Kidney (tissue), 13 donors: ENCODE measurements at regions not wholly inside any gene's neighbourhood (a gene's known extent, or its start where the extent isn't known, plus 50 kb on each side); places are given as distances from the start of the nearest gene placed in this dataset.
"Not testable (repeated sequence)": the region's sequence is repeated elsewhere in the genome, so short reads cannot be mapped to it uniquely, and the experiment has no call there.

Experiments
- DNase-seq, 5 donors: peaks; one replicate each; pipeline ENCODE4 v3.0.0-alpha.2; 2013 to 2020
- FAIRE-seq: peaks from 2 replicates; lab custom pipeline; 2012; peaks lifted over from hg19 to GRCh38; lab: Jason Lieb, UNC
- H3K27ac ChIP-seq, 2 donors: one replicate each; pipeline ENCODE4 v1.7.0; 2013; ENCODE audit warnings: low read depth in 2 of 2, low read length in 2 of 2, inconsistent platforms in 1 of 2
- H3K27me3 ChIP-seq: one replicate; pipeline ENCODE4 v1.7.1; 2013; ENCODE audit warnings: low read length, inconsistent platforms; ENCODE audit not compliant: control insufficient read depth, insufficient read depth
- H3K36me3 ChIP-seq, 3 donors: one replicate each; pipeline versions ENCODE4 v1.7.0 to v1.7.1; 2013; ENCODE audit warnings: low read length in 3 of 3, control low read depth in 1 of 3, inconsistent platforms in 1 of 3; ENCODE audit not compliant: insufficient read depth in 3 of 3, control insufficient read depth in 2 of 3
- H3K4me1 ChIP-seq, 3 donors: one replicate each; pipeline versions ENCODE4 v1.7.0 to v1.7.1; 2013; ENCODE audit warnings: low read length in 3 of 3, inconsistent platforms in 1 of 3, low read depth in 1 of 3; ENCODE audit not compliant: control insufficient read depth in 2 of 3, insufficient read depth in 2 of 3
- H3K4me3 ChIP-seq, 3 donors: one replicate each; pipeline versions ENCODE4 v1.7.0 to v1.8.1; 2013; ENCODE audit warnings: low read length in 3 of 3, control low read depth in 1 of 3, inconsistent platforms in 1 of 3
- H3K9ac ChIP-seq, 3 donors: one replicate each; pipeline versions ENCODE4 v1.7.0 to v1.7.1; 2013; ENCODE audit warnings: low read length in 3 of 3, control low read depth in 1 of 3, inconsistent platforms in 1 of 3
- H3K9me3 ChIP-seq, 3 donors: one replicate each; pipeline versions ENCODE4 v1.7.0 to v1.7.1; 2013; ENCODE audit warnings: low read length in 3 of 3, control low read depth in 1 of 3, inconsistent platforms in 1 of 3; ENCODE audit not compliant: control insufficient read depth in 2 of 3, insufficient read depth in 1 of 3
- intact Hi-C: fragments of 100-400 bp; cut with DNase I; formaldehyde crosslinking; loops from one replicate; pipeline ENCODE4 v1.11.1; 2022
- TF ChIP-seq, protein P1 (sequence below): IDR thresholded peaks from 3 replicates; pipeline ENCODE4 v1.5.1; 2012; ENCODE audit warnings: mild to moderate bottlenecking, moderate library complexity, borderline replicate concordance; ENCODE audit not compliant: insufficient read depth; ENCODE audit errors: extremely low read depth
- donor health status: control.
- donor health status: control.
- donor health status: control.
- donor health status: control.
- donor health status: control.
- donor health status: DM: yes; HTN: yes; CAD: no.
- donor health status: Normal renal cell carcinoma (clear cell type).

DNA sequence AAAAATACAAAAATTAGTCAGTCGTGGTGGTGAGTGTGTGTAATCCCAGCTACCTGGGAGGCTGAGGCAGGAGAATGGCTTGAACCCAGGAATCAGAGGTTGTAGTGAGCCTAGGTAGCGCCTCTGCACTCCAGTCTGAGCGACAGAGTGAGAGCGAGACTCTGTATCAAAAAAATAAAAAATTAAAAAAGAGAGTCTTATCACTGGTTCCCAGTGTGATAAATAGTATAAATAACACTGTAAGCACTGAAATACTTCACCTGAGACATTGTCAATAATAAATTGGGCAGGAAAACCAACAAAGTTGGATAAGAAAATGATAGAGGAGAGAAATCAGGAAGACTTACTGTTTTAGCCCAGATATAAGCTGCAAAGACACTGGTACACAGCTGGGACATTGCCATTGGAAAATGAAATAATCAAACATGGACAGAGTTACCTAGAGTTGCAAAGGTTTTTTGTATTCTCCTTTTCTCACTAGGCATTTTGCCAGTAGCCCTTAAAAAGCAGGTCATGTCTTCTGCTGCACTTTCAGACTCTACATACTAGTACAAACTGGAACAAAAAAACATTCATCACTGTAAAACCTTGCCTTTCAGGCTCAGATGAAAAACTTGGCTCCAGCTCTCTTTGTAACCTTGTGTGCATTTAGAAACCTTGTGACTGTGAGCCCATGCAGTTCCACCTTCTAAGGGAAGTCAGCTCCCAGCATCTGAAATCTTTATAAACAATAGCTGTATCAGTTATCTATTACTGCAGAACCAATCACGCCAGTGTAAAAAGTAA is 55.0 kb upstream of the PPP1R2C start:
- no peaks in the 10 kb centered on the region for H3K9me3 ChIP-seq

DNA sequence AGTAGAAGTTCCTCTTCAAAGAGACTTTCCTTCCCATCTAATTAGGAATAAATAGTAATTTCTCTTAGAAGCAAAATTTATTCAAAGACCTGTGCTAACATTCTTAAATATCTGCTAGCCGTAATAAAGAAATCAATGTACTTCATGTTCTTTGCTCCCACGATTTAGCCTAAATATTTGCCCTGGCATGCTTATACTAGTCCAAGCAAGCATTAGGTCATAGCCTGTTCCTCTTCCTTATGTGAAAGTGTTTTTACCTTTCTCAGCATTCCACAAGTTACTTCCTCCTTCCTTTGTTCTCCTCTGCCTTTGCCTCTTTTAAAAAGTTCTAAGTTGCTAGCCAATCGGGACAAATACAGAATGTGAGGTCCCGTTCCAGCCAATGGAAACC is 55.6 kb upstream of the PPP1R2C start:
- H3K4me1 ChIP-seq, H3K9me3 ChIP-seq, H3K4me3 ChIP-seq, intact Hi-C loops, H3K27me3 ChIP-seq, H3K9ac ChIP-seq, H3K36me3 ChIP-seq, H3K27ac ChIP-seq, DNase-seq: not testable (repeated sequence)
- FAIRE-seq = peak; percentile 61

More for the DNA sequence above, 55.0 kb upstream of the PPP1R2C start:
- Histone ChIP-seq H3K27me3 (no peaks in the 10 kb centered on the region), H3K9ac (no peak overlapping the region), H3K27ac (no peak overlapping the region), H3K4me1 (no peaks in the 10 kb centered on the region), H3K36me3 (no peaks in the 10 kb centered on the region), H3K4me3 (no peak overlapping the region)
- intact Hi-C loops = no loop called here
- TF ChIP-seq, protein P1, sequence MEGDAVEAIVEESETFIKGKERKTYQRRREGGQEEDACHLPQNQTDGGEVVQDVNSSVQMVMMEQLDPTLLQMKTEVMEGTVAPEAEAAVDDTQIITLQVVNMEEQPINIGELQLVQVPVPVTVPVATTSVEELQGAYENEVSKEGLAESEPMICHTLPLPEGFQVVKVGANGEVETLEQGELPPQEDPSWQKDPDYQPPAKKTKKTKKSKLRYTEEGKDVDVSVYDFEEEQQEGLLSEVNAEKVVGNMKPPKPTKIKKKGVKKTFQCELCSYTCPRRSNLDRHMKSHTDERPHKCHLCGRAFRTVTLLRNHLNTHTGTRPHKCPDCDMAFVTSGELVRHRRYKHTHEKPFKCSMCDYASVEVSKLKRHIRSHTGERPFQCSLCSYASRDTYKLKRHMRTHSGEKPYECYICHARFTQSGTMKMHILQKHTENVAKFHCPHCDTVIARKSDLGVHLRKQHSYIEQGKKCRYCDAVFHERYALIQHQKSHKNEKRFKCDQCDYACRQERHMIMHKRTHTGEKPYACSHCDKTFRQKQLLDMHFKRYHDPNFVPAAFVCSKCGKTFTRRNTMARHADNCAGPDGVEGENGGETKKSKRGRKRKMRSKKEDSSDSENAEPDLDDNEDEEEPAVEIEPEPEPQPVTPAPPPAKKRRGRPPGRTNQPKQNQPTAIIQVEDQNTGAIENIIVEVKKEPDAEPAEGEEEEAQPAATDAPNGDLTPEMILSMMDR = no peak
- peak; percentile 69 for FAIRE-seq
- peak in 1 of 5 donors; percentile 15 for DNase-seq

DNA sequence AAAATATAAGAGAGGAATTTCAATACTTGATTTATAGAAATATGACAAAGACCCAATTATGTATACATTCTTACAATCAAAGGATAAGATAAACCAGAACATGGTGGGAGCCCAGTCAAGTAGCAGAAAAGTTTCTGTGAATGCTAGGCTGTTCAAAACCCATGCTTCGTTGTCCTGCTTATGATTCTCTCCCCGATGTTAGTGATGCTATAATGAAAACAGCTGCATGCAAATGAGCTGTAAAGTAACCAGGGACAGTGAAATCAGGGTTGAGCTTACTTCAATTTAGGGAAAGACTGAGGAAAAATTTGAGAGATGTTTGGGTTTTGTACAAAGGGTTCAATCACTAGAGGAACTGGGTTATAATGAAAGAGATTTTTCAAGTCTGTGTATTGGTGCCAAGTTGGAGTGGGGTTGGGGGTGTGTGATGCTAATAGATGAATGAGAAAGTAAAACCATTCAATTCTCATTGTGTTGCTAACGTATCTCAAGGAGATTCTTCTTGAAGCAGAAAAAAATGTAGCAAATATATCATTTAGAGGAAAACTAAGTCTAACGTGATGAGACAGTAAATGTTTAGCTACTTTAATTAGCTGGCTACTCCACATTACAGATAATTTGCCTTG is 59.3 kb upstream of the PPP1R2C start:
- FAIRE-seq = no peak
- Histone ChIP-seq H3K9me3 (no peaks in the 10 kb centered on the region), H3K4me3 (no peak overlapping the region), H3K9ac (no peak overlapping the region), H3K27me3 (no peaks in the 10 kb centered on the region), H3K4me1 (no peaks in the 10 kb centered on the region), H3K27ac (no peak overlapping the region), H3K36me3 (no peaks in the 10 kb centered on the region)
- TF ChIP-seq, protein P1 = no peak
- DNase-seq = no peak
- intact Hi-C loops = no loop called here

DNA sequence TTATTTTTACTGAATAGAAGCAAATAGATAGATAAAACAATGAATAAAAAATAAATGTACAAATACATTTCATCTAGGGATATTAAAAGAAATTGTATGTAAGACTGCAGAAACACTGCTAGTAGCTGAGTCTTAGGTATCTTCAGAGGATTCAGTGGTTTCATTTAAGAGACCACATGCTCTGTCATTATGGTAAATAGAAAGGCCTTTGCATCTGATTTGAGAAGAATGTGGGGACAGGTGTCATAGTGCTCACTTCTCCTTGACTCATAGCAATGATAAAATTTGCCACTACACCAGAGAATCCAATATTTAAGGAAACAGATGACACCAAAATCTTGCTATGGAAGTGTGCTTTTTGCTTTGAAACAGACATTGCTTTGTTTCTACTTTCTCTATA is 59.8 kb upstream of the PPP1R2C start:
- Histone ChIP-seq H3K36me3 (no peaks in the 10 kb centered on the region), H3K4me3 (no peak overlapping the region), H3K9ac (no peak overlapping the region), H3K27me3 (no peaks in the 10 kb centered on the region), H3K4me1 (no peaks in the 10 kb centered on the region), H3K9me3 (no peaks in the 10 kb centered on the region), H3K27ac (no peak overlapping the region)
- TF ChIP-seq, protein P1 = no peak
- FAIRE-seq (no peak), DNase-seq (no peak)
- intact Hi-C loops = no loop called here
